Stomach smooth muscle (tissue), 2 donors: ENCODE measurements at regions not wholly inside any gene's neighbourhood (a gene's known extent, or its start where the extent isn't known, plus 50 kb on each side); places are given as distances from the start of the nearest gene placed in this dataset.

Source experiments
- H3K27ac ChIP-seq: one replicate; pipeline ENCODE4 v1.7.0; 2013; ENCODE audit warnings: mild to moderate bottlenecking, low read length, inconsistent platforms
- H3K27me3 ChIP-seq, 2 donors: one replicate each; pipeline ENCODE4 v1.7.0; 2013; ENCODE audit warnings: low read length in 2 of 2; ENCODE audit not compliant: insufficient read depth in 2 of 2, control insufficient read depth in 1 of 2
- H3K36me3 ChIP-seq, 2 donors: one replicate each; pipeline ENCODE4 v1.7.0; 2013; ENCODE audit warnings: low read length in 2 of 2; ENCODE audit not compliant: control insufficient read depth in 2 of 2, insufficient read depth in 2 of 2
- H3K4me1 ChIP-seq: one replicate; pipeline ENCODE4 v1.7.0; 2013; ENCODE audit warnings: low read length; ENCODE audit not compliant: control insufficient read depth, insufficient read depth
- H3K4me3 ChIP-seq, 2 donors: one replicate each; pipeline ENCODE4 v1.7.0; 2013; ENCODE audit warnings: low read length in 2 of 2
- H3K9ac ChIP-seq, 2 donors: one replicate each; pipeline ENCODE4 v1.7.0; 2013; ENCODE audit warnings: low read length in 2 of 2, mild to moderate bottlenecking in 1 of 2
- H3K9me3 ChIP-seq, 2 donors: one replicate each; pipeline ENCODE4 v1.7.0; 2013; ENCODE audit warnings: low read length in 2 of 2; ENCODE audit not compliant: control insufficient read depth in 2 of 2
- donor health status: healthy.
- donor health status: Pancreatic carcinoma.

- H3K4me1 ChIP-seq: no peaks in the 10 kb centered on the region
- no peak overlapping the region for H3K4me3 ChIP-seq
- H3K36me3 ChIP-seq: no peaks in the 10 kb centered on the region
- H3K9ac ChIP-seq: no peak overlapping the region
- H3K27me3 ChIP-seq: no peaks in the 10 kb centered on the region
- H3K27ac ChIP-seq: no peak overlapping the region
- no peaks in the 10 kb centered on the region for H3K9me3 ChIP-seq
Observed at GRCh38 chr11:15854245-15854644, 502.1 kb downstream of the SOX6 start.

- no peaks in the 10 kb centered on the region for H3K4me1 ChIP-seq
- H3K9me3 ChIP-seq: no peaks in the 10 kb centered on the region
- H3K27me3 ChIP-seq: no peaks in the 10 kb centered on the region
- H3K27ac ChIP-seq: no peak overlapping the region
- no peaks in the 10 kb centered on the region for H3K36me3 ChIP-seq
- no peak overlapping the region for H3K9ac ChIP-seq
- H3K4me3 ChIP-seq: no peak overlapping the region
Observed at GRCh38 chr11:15858881-15859280, 497.5 kb downstream of the SOX6 start.

GRCh38 chr11:15859411-15859810, 496.9 kb downstream of the SOX6 start:
- no peaks in the 10 kb centered on the region for H3K9me3 ChIP-seq
- no peak overlapping the region for H3K27ac ChIP-seq
- no peaks in the 10 kb centered on the region for H3K36me3 ChIP-seq
- H3K4me1 ChIP-seq: no peaks in the 10 kb centered on the region
- no peak overlapping the region for H3K9ac ChIP-seq
- no peak overlapping the region for H3K4me3 ChIP-seq
- no peaks in the 10 kb centered on the region for H3K27me3 ChIP-seq

GRCh38 chr11:15861256-15861655, 495.1 kb downstream of the SOX6 start:
- Histone ChIP-seq H3K27ac (no peak overlapping the region), H3K27me3 (no peaks in the 10 kb centered on the region), H3K36me3 (no peaks in the 10 kb centered on the region), H3K9me3 (no peaks in the 10 kb centered on the region), H3K9ac (no peak overlapping the region), H3K4me3 (no peak overlapping the region), H3K4me1 (no peaks in the 10 kb centered on the region)

- Histone ChIP-seq H3K27ac (no peak overlapping the region), H3K4me3 (no peak overlapping the region), H3K4me1 (no peaks in the 10 kb centered on the region), H3K9ac (no peak overlapping the region), H3K36me3 (no peaks in the 10 kb centered on the region), H3K9me3 (no peaks in the 10 kb centered on the region), H3K27me3 (no peaks in the 10 kb centered on the region)
Observed at GRCh38 chr11:15863411-15863810, 492.9 kb downstream of the SOX6 start.

GRCh38 chr11:15864026-15864805, 492.1 kb downstream of the SOX6 start:
- no peaks in the 10 kb centered on the region for H3K9me3 ChIP-seq

GRCh38 chr11:15865212-15865987, 490.9 kb downstream of the SOX6 start:
- Histone ChIP-seq H3K9ac (no peak overlapping the region), H3K36me3 (no peaks in the 10 kb centered on the region)

More at GRCh38 chr11:15864026-15864805, 492.1 kb downstream of the SOX6 start:
- no peaks in the 10 kb centered on the region for H3K36me3 ChIP-seq
- no peak overlapping the region for H3K27ac ChIP-seq
- no peaks in the 10 kb centered on the region for H3K27me3 ChIP-seq
- H3K4me3 ChIP-seq: no peak overlapping the region
- no peaks in the 10 kb centered on the region for H3K4me1 ChIP-seq
- H3K9ac ChIP-seq: no peak overlapping the region

GRCh38 chr11:15867871-15868270, 488.5 kb downstream of the SOX6 start:
- Histone ChIP-seq H3K4me3 (no peak overlapping the region), H3K4me1 (no peaks in the 10 kb centered on the region), H3K9me3 (no peaks in the 10 kb centered on the region), H3K27ac (no peak overlapping the region), H3K27me3 (no peaks in the 10 kb centered on the region), H3K9ac (no peak overlapping the region), H3K36me3 (no peaks in the 10 kb centered on the region)

More at GRCh38 chr11:15865212-15865987, 490.9 kb downstream of the SOX6 start:
- Histone ChIP-seq H3K27ac (no peak overlapping the region), H3K4me3 (no peak overlapping the region), H3K27me3 (no peaks in the 10 kb centered on the region), H3K4me1 (no peaks in the 10 kb centered on the region), H3K9me3 (no peaks in the 10 kb centered on the region)

GRCh38 chr11:15870911-15871310, 485.4 kb downstream of the SOX6 start:
- no peak overlapping the region for H3K4me3 ChIP-seq
- no peaks in the 10 kb centered on the region for H3K4me1 ChIP-seq
- H3K27ac ChIP-seq: no peak overlapping the region
- H3K27me3 ChIP-seq: no peaks in the 10 kb centered on the region
- no peaks in the 10 kb centered on the region for H3K36me3 ChIP-seq
- H3K9ac ChIP-seq: no peak overlapping the region
- peaks cover 3% of the 10 kb centered on the region in 2 donors for H3K9me3 ChIP-seq

- Histone ChIP-seq H3K27ac (no peak overlapping the region), H3K36me3 (no peaks in the 10 kb centered on the region), H3K4me3 (no peak overlapping the region), H3K27me3 (no peaks in the 10 kb centered on the region), H3K9me3 (peaks cover 3% of the 10 kb centered on the region in 2 donors), H3K9ac (no peak overlapping the region), H3K4me1 (no peaks in the 10 kb centered on the region)
Observed at GRCh38 chr11:15871904-15872626, 484.3 kb downstream of the SOX6 start.
